ENCODE measurements at regions not wholly inside any gene's neighbourhood (a gene's known extent, or its start where the extent isn't known, plus 50 kb on each side); places are given as distances from the start of the nearest gene placed in this dataset.

- DNase-seq, result no peak
Measured at GRCh38 chr5:26828294-26828693, 210.1 kb downstream of the CDH9 start.

- DNase-seq, result no peak
Measured at GRCh38 chr5:26813235-26813634, 225.2 kb downstream of the CDH9 start.

GRCh38 chr5:26812714-26813113, 225.7 kb downstream of the CDH9 start:
- no peak for DNase-seq

GRCh38 chr5:26807231-26808199, 230.9 kb downstream of the CDH9 start:
- no peak for DNase-seq

GRCh38 chr5:26805076-26805475, 233.3 kb downstream of the CDH9 start:
- no peak for DNase-seq

- no peak for DNase-seq
Measured at GRCh38 chr5:26802944-26803343, 235.4 kb downstream of the CDH9 start.

- no peak for DNase-seq
Measured at GRCh38 chr5:26791433-26791832, 247.0 kb downstream of the CDH9 start.

GRCh38 chr5:26791021-26791420, 247.4 kb downstream of the CDH9 start:
- no peak for DNase-seq

GRCh38 chr5:26763215-26763614, 275.2 kb downstream of the CDH9 start:
- DNase-seq, result no peak

GRCh38 chr5:26761446-26761845, 276.9 kb downstream of the CDH9 start:
- DNase-seq, result no peak

GRCh38 chr5:26761045-26761444, 277.3 kb downstream of the CDH9 start:
- DNase-seq, result no peak

GRCh38 chr5:26757941-26758340, 280.4 kb downstream of the CDH9 start:
- no peak for DNase-seq

GRCh38 chr5:26749829-26750228, 288.6 kb downstream of the CDH9 start:
- no peak for DNase-seq

GRCh38 chr5:26740182-26740581, 298.2 kb downstream of the CDH9 start:
- no peak for DNase-seq

- DNase-seq, result no peak
Measured at GRCh38 chr5:26737348-26738265, 300.8 kb downstream of the CDH9 start.

- DNase-seq, result no peak
Measured at GRCh38 chr5:26727916-26728315, 310.5 kb downstream of the CDH9 start.

GRCh38 chr5:26719803-26720202, 318.6 kb downstream of the CDH9 start:
- no peak for DNase-seq

GRCh38 chr5:26700759-26701384, 337.5 kb downstream of the CDH9 start:
- no peak for DNase-seq

- no peak for DNase-seq
Measured at GRCh38 chr5:26692952-26693351, 345.4 kb downstream of the CDH9 start.

- no peak for DNase-seq
Measured at GRCh38 chr5:26691486-26691885, 346.9 kb downstream of the CDH9 start.

GRCh38 chr5:26690511-26690910, 347.9 kb downstream of the CDH9 start:
- DNase-seq, result no peak

- no peak for DNase-seq
Measured at GRCh38 chr5:26681861-26682260, 356.5 kb downstream of the CDH9 start.

- no peak for DNase-seq
Measured at GRCh38 chr5:26674846-26675245, 363.5 kb downstream of the CDH9 start.
